Endothelial cell of umbilical vein (primary cell): ENCODE measurements at regions not wholly inside any gene's neighbourhood (a gene's known extent, or its start where the extent isn't known, plus 50 kb on each side); places are given as distances from the start of the nearest gene placed in this dataset.

Experiments
- FOS ChIP-seq: IDR thresholded peaks from 2 replicates; pipeline ENCODE4 v1.6.1; 2011; ENCODE audit warnings: mild to moderate bottlenecking, low read length, moderate library complexity, borderline replicate concordance; ENCODE audit not compliant: insufficient read depth
- POLR2A ChIP-seq: IDR thresholded peaks from 2 replicates; pipeline ENCODE4 v1.6.1; 2012; ENCODE audit warnings: low read depth, mild to moderate bottlenecking, control low read depth, low read length
- TF ChIP-seq, protein P1 (sequence below), 2 donors: IDR thresholded peaks; 1 replicate in 1 of 2; 2 replicates in 1 of 2; pipeline ENCODE4 v1.5.1; 2011; ENCODE audit warnings: low read length in 2 of 2, mild to moderate bottlenecking in 2 of 2, moderate library complexity in 2 of 2, control low read depth in 1 of 2, inconsistent platforms in 1 of 2, low read depth in 1 of 2; ENCODE audit not compliant: insufficient read depth in 1 of 2; ENCODE audit errors: extremely low read depth in 1 of 2

DNA sequence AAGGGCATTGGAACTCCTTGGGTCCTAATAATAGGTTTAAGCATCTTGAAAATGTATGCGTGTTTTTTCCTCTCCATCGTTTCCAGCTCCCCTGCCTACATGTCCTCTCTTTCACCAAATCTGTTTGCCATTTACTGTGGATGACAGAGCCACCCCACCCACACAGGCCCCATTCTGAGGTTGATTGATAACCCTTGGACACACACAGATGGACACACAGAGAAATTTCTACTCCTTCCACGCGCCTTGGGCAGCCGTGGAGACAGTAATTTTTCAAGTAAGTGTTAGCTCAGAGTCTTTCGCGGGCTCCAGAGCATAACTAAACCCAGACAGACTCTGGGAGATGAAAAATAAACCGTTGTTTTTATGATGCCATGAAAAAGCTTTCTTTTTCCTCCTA is 103.3 kb upstream of the NLRP1 start:
- no peak for TF ChIP-seq POLR2A
- TF ChIP-seq, protein P1, sequence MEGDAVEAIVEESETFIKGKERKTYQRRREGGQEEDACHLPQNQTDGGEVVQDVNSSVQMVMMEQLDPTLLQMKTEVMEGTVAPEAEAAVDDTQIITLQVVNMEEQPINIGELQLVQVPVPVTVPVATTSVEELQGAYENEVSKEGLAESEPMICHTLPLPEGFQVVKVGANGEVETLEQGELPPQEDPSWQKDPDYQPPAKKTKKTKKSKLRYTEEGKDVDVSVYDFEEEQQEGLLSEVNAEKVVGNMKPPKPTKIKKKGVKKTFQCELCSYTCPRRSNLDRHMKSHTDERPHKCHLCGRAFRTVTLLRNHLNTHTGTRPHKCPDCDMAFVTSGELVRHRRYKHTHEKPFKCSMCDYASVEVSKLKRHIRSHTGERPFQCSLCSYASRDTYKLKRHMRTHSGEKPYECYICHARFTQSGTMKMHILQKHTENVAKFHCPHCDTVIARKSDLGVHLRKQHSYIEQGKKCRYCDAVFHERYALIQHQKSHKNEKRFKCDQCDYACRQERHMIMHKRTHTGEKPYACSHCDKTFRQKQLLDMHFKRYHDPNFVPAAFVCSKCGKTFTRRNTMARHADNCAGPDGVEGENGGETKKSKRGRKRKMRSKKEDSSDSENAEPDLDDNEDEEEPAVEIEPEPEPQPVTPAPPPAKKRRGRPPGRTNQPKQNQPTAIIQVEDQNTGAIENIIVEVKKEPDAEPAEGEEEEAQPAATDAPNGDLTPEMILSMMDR (IDR thresholded peaks at IDR 0.05; ENCODE audit: extremely low read depth in 1 of 2, insufficient read depth in 1 of 2, low read depth in 1 of 2, low read length in 2 of 2) = no peak
- no peak for TF ChIP-seq FOS
